Body of pancreas (tissue), 4 donors: ENCODE measurements at regions not wholly inside any gene's neighbourhood (a gene's known extent, or its start where the extent isn't known, plus 50 kb on each side); places are given as distances from the start of the nearest gene placed in this dataset.

Source experiments
- POLR2A ChIP-seq, 3 donors: fragments of 450-650 bp; IDR thresholded peaks; one replicate each; pipeline ENCODE4 v1.6.1; 2016; ENCODE audit warnings: antibody characterized with exemption in 3 of 3, mild to moderate bottlenecking in 2 of 3
- TF ChIP-seq, protein P1 (sequence below), 7 experiments: fragments of 450-650 bp in 4 of 7; fragments of 200-600 bp in 3 of 7; sonication (generic) in 3 of 7; IDR thresholded peaks; one replicate each; pipeline ENCODE4 v1.5.1; 2016 to 2019; ENCODE audit warnings: antibody characterized with exemption in 7 of 7

DNA sequence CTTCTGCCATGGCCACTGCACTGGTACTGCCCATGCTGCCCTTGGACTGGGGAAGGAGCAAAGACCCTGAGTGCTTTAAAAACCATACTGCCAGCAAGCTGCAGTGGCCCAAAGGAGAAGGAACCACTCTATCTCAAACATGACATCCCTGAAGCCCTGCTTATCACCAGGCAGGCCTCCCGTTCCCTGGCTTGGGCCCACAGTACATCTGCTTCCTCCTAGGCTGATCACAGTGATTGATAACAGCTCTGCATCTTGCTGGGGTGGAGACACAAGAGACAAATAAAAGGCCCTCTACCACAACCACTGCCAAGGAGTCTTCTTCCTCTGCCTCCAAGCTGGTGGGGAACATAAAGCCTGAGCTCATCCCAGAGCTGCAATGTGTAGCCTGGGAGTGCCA lies 567.5 kb downstream of the TRHDE start:
- TF ChIP-seq, protein P1, sequence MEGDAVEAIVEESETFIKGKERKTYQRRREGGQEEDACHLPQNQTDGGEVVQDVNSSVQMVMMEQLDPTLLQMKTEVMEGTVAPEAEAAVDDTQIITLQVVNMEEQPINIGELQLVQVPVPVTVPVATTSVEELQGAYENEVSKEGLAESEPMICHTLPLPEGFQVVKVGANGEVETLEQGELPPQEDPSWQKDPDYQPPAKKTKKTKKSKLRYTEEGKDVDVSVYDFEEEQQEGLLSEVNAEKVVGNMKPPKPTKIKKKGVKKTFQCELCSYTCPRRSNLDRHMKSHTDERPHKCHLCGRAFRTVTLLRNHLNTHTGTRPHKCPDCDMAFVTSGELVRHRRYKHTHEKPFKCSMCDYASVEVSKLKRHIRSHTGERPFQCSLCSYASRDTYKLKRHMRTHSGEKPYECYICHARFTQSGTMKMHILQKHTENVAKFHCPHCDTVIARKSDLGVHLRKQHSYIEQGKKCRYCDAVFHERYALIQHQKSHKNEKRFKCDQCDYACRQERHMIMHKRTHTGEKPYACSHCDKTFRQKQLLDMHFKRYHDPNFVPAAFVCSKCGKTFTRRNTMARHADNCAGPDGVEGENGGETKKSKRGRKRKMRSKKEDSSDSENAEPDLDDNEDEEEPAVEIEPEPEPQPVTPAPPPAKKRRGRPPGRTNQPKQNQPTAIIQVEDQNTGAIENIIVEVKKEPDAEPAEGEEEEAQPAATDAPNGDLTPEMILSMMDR (IDR thresholded peaks at IDR 0.05) = no peak
- TF ChIP-seq POLR2A (IDR thresholded peaks at IDR 0.05) = no peak
